Liver (tissue), 3 donors: ENCODE measurements at regions not wholly inside any gene's neighbourhood (a gene's known extent, or its start where the extent isn't known, plus 50 kb on each side); places are given as distances from the start of the nearest gene placed in this dataset.

ENCODE experiments used
- GABPA ChIP-seq, 2 donors: IDR thresholded peaks in 1 of 2; conservative IDR thresholded peaks in 1 of 2; 2 replicates each; pipeline ENCODE4 v1.6.1; 2016; ENCODE audit warnings: antibody characterized with exemption in 2 of 2, mild to moderate bottlenecking in 1 of 2, moderate library complexity in 1 of 2
- HNF4G ChIP-seq: IDR thresholded peaks from 2 replicates; pipeline ENCODE4 v1.6.1; 2016; ENCODE audit warnings: antibody characterized with exemption
- JUND ChIP-seq, 2 donors: IDR thresholded peaks; 2 replicates each; pipeline ENCODE4 v1.6.1; 2016; ENCODE audit warnings: antibody characterized with exemption in 2 of 2
- NR2F2 ChIP-seq: IDR thresholded peaks from 2 replicates; pipeline ENCODE4 v1.6.1; 2016; ENCODE audit warnings: antibody characterized with exemption
- SP1 ChIP-seq: IDR thresholded peaks from 2 replicates; pipeline ENCODE4 v1.6.1; 2018; ENCODE audit warnings: antibody characterized with exemption, mild to moderate bottlenecking
- TAF1 ChIP-seq: conservative IDR thresholded peaks from 2 replicates; pipeline ENCODE4 v1.6.1; 2016; ENCODE audit warnings: antibody characterized with exemption, mild to moderate bottlenecking
- YY1 ChIP-seq: IDR thresholded peaks from 2 replicates; pipeline ENCODE4 v1.6.1; 2016; ENCODE audit warnings: antibody characterized with exemption, mild to moderate bottlenecking
- TF ChIP-seq, protein P1 (sequence below): fragments of 150-350 bp; IDR thresholded peaks from 2 replicates; pipeline ENCODE4 v1.5.1; 2017; ENCODE audit warnings: improper control_type of control experiment, low read depth, low read length; ENCODE audit not compliant: missing input control
- TF ChIP-seq, protein P2 (sequence below): IDR thresholded peaks from 2 replicates; pipeline ENCODE4 v1.6.1; 2016; ENCODE audit warnings: antibody characterized with exemption, mild to moderate bottlenecking
- TF ChIP-seq, protein P3 (sequence below): IDR thresholded peaks from 2 replicates; pipeline ENCODE4 v1.6.1; 2016; ENCODE audit warnings: antibody characterized with exemption
- TF ChIP-seq, protein P4 (sequence below): IDR thresholded peaks from 2 replicates; pipeline ENCODE4 v1.6.1; 2016; ENCODE audit warnings: antibody characterized with exemption
- donor health status: healthy.
- donor health status: healthy.

DNA sequence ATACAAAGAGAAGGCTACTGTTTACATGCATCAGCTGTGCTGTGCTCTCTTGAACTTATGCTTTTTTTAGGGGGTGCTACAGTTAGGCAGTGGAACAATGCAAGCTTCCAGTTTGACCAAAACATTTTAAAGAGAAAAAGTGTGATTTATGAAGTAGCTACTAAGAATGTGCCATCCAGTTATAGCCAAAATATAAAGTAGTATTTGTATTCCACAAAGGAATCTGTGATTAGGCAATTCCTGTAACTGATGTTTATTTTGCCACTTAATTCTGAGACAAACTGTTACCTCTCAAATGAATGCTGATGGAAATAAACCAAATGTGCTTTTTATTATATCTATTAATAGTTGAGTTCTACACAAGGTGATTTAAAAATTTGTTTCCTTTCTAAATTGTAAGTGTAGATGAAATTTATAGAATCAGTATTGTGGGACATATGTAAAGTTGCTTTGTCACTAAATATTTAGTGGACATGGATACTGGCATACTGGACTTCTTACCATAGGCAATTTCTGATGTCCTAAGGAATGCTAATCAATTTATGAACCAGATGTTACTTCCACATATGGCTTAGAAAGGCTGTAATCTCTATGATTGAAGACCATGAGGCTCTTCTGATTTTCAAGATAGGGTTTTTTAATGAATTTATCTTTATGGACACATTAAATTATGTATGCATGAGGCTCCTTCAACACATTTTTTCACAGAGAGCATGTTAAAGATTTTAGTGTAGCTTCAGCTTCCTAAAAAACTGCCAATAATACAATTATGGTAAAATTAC lies 410.2 kb downstream of the PRR16 start:
- TF ChIP-seq TAF1 (no peak), JUND (IDR thresholded peaks at IDR 0.05) (no peak), HNF4G (no peak), GABPA (IDR thresholded peaks at IDR 0.05 in 1 of 2, conservative IDR thresholded peaks at IDR 0.05 in 1 of 2) (no peak), YY1 (no peak), SP1 (no peak), NR2F2 (no peak)
- TF ChIP-seq, protein P1, sequence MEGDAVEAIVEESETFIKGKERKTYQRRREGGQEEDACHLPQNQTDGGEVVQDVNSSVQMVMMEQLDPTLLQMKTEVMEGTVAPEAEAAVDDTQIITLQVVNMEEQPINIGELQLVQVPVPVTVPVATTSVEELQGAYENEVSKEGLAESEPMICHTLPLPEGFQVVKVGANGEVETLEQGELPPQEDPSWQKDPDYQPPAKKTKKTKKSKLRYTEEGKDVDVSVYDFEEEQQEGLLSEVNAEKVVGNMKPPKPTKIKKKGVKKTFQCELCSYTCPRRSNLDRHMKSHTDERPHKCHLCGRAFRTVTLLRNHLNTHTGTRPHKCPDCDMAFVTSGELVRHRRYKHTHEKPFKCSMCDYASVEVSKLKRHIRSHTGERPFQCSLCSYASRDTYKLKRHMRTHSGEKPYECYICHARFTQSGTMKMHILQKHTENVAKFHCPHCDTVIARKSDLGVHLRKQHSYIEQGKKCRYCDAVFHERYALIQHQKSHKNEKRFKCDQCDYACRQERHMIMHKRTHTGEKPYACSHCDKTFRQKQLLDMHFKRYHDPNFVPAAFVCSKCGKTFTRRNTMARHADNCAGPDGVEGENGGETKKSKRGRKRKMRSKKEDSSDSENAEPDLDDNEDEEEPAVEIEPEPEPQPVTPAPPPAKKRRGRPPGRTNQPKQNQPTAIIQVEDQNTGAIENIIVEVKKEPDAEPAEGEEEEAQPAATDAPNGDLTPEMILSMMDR: no peak
- TF ChIP-seq, protein P2, sequence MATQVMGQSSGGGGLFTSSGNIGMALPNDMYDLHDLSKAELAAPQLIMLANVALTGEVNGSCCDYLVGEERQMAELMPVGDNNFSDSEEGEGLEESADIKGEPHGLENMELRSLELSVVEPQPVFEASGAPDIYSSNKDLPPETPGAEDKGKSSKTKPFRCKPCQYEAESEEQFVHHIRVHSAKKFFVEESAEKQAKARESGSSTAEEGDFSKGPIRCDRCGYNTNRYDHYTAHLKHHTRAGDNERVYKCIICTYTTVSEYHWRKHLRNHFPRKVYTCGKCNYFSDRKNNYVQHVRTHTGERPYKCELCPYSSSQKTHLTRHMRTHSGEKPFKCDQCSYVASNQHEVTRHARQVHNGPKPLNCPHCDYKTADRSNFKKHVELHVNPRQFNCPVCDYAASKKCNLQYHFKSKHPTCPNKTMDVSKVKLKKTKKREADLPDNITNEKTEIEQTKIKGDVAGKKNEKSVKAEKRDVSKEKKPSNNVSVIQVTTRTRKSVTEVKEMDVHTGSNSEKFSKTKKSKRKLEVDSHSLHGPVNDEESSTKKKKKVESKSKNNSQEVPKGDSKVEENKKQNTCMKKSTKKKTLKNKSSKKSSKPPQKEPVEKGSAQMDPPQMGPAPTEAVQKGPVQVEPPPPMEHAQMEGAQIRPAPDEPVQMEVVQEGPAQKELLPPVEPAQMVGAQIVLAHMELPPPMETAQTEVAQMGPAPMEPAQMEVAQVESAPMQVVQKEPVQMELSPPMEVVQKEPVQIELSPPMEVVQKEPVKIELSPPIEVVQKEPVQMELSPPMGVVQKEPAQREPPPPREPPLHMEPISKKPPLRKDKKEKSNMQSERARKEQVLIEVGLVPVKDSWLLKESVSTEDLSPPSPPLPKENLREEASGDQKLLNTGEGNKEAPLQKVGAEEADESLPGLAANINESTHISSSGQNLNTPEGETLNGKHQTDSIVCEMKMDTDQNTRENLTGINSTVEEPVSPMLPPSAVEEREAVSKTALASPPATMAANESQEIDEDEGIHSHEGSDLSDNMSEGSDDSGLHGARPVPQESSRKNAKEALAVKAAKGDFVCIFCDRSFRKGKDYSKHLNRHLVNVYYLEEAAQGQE: no peak
- TF ChIP-seq, protein P3, sequence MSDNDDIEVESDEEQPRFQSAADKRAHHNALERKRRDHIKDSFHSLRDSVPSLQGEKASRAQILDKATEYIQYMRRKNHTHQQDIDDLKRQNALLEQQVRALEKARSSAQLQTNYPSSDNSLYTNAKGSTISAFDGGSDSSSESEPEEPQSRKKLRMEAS: no peak
- TF ChIP-seq, protein P4, sequence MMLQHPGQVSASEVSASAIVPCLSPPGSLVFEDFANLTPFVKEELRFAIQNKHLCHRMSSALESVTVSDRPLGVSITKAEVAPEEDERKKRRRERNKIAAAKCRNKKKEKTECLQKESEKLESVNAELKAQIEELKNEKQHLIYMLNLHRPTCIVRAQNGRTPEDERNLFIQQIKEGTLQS: no peak
